K562 (cell line): ENCODE measurements at regions not wholly inside any gene's neighbourhood (a gene's known extent, or its start where the extent isn't known, plus 50 kb on each side); places are given as distances from the start of the nearest gene placed in this dataset.

ENCODE experiments used
- CBX3 ChIP-seq, 2 experiments: IDR thresholded peaks; 1 replicate in 1 of 2; 2 replicates in 1 of 2; pipeline ENCODE4 v1.6.1; 2012; ENCODE audit warnings: inconsistent platforms in 2 of 2, low read length in 2 of 2, borderline replicate concordance in 1 of 2, control low read depth in 1 of 2
- CTBP1 ChIP-seq: fragments of 450-650 bp; IDR thresholded peaks from 2 replicates; pipeline ENCODE4 v1.6.1; 2016; ENCODE audit warnings: borderline replicate concordance
- CTCF ChIP-seq, 3 experiments: IDR thresholded peaks in 2 of 3; conservative IDR thresholded peaks in 1 of 3; 2 replicates each; pipeline ENCODE4 v1.5.1; 2011 to 2012; ENCODE audit warnings: low read length in 3 of 3, mild to moderate bottlenecking in 3 of 3, control low read depth in 2 of 3, improper control_type of control experiment in 1 of 3, inconsistent platforms in 1 of 3, low read depth in 1 of 3, mixed read lengths in 1 of 3, moderate library complexity in 1 of 3; ENCODE audit not compliant: insufficient read depth in 2 of 3
- L3MBTL2 ChIP-seq: fragments of 450-650 bp; IDR thresholded peaks from 2 replicates; pipeline ENCODE4 v1.6.1; 2016; ENCODE audit warnings: mild to moderate bottlenecking, moderate library complexity
- PBX2 ChIP-seq, 2 experiments: IDR thresholded peaks in 1 of 2; conservative IDR thresholded peaks in 1 of 2; 2 replicates each; pipeline ENCODE4 v1.6.1; 2016; ENCODE audit warnings: low read depth in 2 of 2, mild to moderate bottlenecking in 1 of 2, missing compliant biosample characterization in 1 of 2, missing genetic modification characterization in 1 of 2, moderate library complexity in 1 of 2
- YY1 ChIP-seq, 3 experiments: IDR thresholded peaks; 2 replicates each; pipeline ENCODE4 v1.6.1; 2011; ENCODE audit warnings: low read length in 2 of 3, mild to moderate bottlenecking in 2 of 3, moderate library complexity in 2 of 3, borderline replicate concordance in 1 of 3, control low read depth in 1 of 3, low read depth in 1 of 3; ENCODE audit not compliant: insufficient read depth in 3 of 3, insufficient replicate concordance in 2 of 3, control insufficient read depth in 1 of 3, insufficient read length in 1 of 3; ENCODE audit errors: extremely low read depth in 1 of 3

GRCh38 chr13:111919286-111919685, 147.7 kb upstream of the SOX1 start:
- TF ChIP-seq YY1 (IDR thresholded peaks at IDR 0.05; ENCODE audit: borderline replicate concordance in 1 of 3, control insufficient read depth in 1 of 3, extremely low read depth in 1 of 3, insufficient read depth in 3 of 3, insufficient read length in 1 of 3, insufficient replicate concordance in 2 of 3, low read depth in 1 of 3, low read length in 2 of 3) (no peak), CTCF (IDR thresholded peaks at IDR 0.05 in 2 of 3, conservative IDR thresholded peaks at IDR 0.05 in 1 of 3; ENCODE audit: insufficient read depth in 2 of 3, low read depth in 1 of 3, low read length in 3 of 3) (no peak), CTBP1 (no peak), PBX2 (CRISPR knock-in tag; IDR thresholded peaks at IDR 0.05; ENCODE audit: low read depth) (no peak), PBX2 (tag; conservative IDR thresholded peaks at IDR 0.05; ENCODE audit: low read depth) (no peak), CBX3 (IDR thresholded peaks at IDR 0.05; ENCODE audit: borderline replicate concordance in 1 of 2, low read length in 2 of 2) (no peak), L3MBTL2 (no peak)
